Sigmoid colon (tissue), 6 donors: ENCODE measurements at regions not wholly inside any gene's neighbourhood (a gene's known extent, or its start where the extent isn't known, plus 50 kb on each side); places are given as distances from the start of the nearest gene placed in this dataset.
"Not testable (repeated sequence)": the region's sequence is repeated elsewhere in the genome, so short reads cannot be mapped to it uniquely, and the experiment has no call there.

ENCODE experiments used
- DNase-seq: peaks from one replicate; pipeline ENCODE4 v3.0.0-alpha.2; 2019
- H3K27ac ChIP-seq, 4 donors: fragments of 200-600 bp; sonication (generic); one replicate each; pipeline ENCODE4 v1.5.1; 2016 to 2019; ENCODE audit warnings: mild to moderate bottlenecking in 1 of 4
- H3K27me3 ChIP-seq, 3 donors: fragments of 200-600 bp; sonication (generic); one replicate each; pipeline ENCODE4 v1.5.1; 2019; ENCODE audit warnings: mild to moderate bottlenecking in 1 of 3
- H3K36me3 ChIP-seq, 4 donors: fragments of 200-600 bp; sonication (generic); one replicate each; pipeline ENCODE4 v1.5.1; 2016 to 2019
- H3K4me1 ChIP-seq, 4 donors: fragments of 200-600 bp; sonication (generic); one replicate each; pipeline ENCODE4 v1.5.1; 2017 to 2019
- H3K4me3 ChIP-seq, 4 donors: fragments of 200-600 bp; sonication (generic); one replicate each; pipeline ENCODE4 v1.5.1; 2017 to 2019; ENCODE audit warnings: mild to moderate bottlenecking in 2 of 4, moderate library complexity in 1 of 4
- H3K9me3 ChIP-seq, 4 donors: fragments of 200-600 bp in 3 of 4; sonication (generic) in 3 of 4; one replicate each; pipeline versions ENCODE4 v1.5.1 to v1.6.1; 2013 to 2019
- EP300 ChIP-seq, 4 donors: sonication (generic); formaldehyde crosslinking; IDR thresholded peaks; one replicate each; pipeline ENCODE4 v1.6.1; 2017; ENCODE audit warnings: antibody characterized with exemption in 4 of 4
- POLR2A ChIP-seq, 2 donors: fragments of 450-650 bp; IDR thresholded peaks; one replicate each; pipeline ENCODE4 v1.6.1; 2016; ENCODE audit warnings: antibody characterized with exemption in 2 of 2, mild to moderate bottlenecking in 2 of 2, moderate library complexity in 2 of 2
- POLR2AphosphoS5 ChIP-seq, 4 donors: sonication (generic); formaldehyde crosslinking; IDR thresholded peaks; one replicate each; pipeline ENCODE4 v1.6.1; 2017; ENCODE audit warnings: antibody characterized with exemption in 4 of 4
- WGBS, 2 donors: extraction: QIAGEN DNeasy Blood & Tissue Kit; methylation state at CpG; one replicate each; pipeline ENCODE4 v1.1.7; 2013; 5-methylcytosine and 5-hydroxymethylcytosine counted together
- intact Hi-C: fragments of 100-400 bp; cut with DNase I; formaldehyde crosslinking; loops from one replicate; pipeline ENCODE4 v1.15.1; 2023
- TF ChIP-seq, protein P1 (sequence below), 4 experiments: fragments of 450-650 bp in 3 of 4; fragments of 200-600 bp in 1 of 4; IDR thresholded peaks; one replicate each; pipeline ENCODE4 v1.5.1; 2016 to 2019; ENCODE audit warnings: antibody characterized with exemption in 4 of 4, mild to moderate bottlenecking in 3 of 4, moderate library complexity in 2 of 4
- donor health status: healthy with polysubstance abuse.
- donor health status: healthy.

DNA sequence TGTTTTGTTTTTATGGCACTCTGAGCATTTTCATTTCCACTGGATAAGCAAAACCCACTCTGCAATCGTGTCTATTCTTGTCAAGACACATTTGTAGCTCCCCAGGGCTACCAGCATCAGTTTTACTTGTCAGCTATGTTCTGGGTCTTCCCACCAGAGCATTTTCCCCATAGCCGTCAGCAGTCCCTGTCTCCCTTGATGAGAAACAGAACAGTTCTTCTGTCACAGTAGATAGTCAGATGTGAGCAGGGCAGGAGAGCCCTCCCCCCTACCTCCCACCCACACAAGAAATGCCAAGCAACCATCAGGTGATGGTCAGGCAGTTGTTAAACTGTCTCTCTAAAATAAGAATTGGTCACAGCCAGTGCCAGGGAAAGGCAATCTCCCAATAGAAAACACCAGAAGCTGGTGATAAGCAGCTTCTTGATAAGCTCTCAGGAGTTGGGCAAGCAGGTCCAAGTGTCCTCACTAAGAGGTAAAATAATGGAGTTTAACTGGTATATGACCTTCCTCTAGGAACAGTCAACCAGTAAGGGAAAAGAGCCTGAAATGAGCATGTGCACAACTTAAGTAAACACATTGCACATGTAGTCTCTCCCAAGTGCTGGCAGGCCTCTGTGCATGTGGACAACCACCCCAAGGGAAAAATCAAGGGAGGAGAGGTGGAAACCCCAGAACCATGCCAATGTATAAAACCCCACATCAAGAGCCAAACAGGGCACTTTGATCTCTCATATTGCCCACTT lies 208.2 kb downstream of the S1PR1 start:
- intact Hi-C loops: no loop called here
- TF ChIP-seq EP300 (IDR thresholded peaks at IDR 0.05): no peak
- no peak for TF ChIP-seq POLR2AphosphoS5 (IDR thresholded peaks at IDR 0.05)
- TF ChIP-seq, protein P1, sequence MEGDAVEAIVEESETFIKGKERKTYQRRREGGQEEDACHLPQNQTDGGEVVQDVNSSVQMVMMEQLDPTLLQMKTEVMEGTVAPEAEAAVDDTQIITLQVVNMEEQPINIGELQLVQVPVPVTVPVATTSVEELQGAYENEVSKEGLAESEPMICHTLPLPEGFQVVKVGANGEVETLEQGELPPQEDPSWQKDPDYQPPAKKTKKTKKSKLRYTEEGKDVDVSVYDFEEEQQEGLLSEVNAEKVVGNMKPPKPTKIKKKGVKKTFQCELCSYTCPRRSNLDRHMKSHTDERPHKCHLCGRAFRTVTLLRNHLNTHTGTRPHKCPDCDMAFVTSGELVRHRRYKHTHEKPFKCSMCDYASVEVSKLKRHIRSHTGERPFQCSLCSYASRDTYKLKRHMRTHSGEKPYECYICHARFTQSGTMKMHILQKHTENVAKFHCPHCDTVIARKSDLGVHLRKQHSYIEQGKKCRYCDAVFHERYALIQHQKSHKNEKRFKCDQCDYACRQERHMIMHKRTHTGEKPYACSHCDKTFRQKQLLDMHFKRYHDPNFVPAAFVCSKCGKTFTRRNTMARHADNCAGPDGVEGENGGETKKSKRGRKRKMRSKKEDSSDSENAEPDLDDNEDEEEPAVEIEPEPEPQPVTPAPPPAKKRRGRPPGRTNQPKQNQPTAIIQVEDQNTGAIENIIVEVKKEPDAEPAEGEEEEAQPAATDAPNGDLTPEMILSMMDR (IDR thresholded peaks at IDR 0.05): no peak
- TF ChIP-seq POLR2A (IDR thresholded peaks at IDR 0.05): no peak
- Histone ChIP-seq H3K27me3 (no peaks in the 10 kb centered on the region), H3K4me1 (no peaks in the 10 kb centered on the region), H3K4me3 (no peak overlapping the region), H3K27ac (no peak overlapping the region), H3K36me3 (no peaks in the 10 kb centered on the region), H3K9me3 (no peaks in the 10 kb centered on the region)
- no peak for DNase-seq
- whole genome bisulfite sequencing, 2 donors: 52 to 66% methylated on average over 2 of the region's 2 CpGs

DNA sequence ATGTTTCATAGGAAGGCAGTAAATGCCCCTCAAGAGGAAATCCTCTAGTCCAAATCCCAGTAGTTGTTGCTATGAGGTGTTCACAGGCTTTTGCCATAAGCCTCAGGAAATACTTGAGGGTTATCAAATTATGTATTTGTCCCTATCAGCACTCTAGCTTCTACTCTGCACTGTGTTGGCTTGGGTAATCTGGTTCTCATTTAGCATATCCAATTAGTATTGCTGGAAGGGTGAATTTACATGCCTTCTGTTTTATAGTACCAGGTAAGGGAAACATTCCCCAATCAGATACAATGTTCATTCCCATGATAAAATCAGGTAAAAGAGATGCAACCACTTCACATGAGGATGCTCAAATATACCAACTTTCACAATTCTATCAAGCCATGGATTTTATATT lies 211.2 kb downstream of the S1PR1 start:
- intact Hi-C loops: no loop called here

DNA sequence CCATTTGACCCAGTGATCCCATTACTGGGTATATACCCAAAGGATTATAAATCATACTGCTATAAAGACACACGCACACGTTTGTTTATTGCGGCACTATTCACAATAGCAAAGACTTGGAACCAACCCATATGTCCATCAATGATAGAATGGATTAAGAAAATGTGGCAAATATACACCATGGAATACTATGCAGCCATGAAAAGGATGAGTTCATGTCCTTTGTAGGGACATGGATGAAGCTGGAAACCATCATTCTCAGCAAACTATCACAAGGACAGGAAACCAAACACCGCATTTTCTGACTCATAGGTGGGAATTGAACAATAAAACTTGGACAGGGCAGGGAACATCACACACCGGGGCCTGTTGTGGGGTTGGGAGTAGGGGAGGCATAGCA lies 213.9 kb downstream of the S1PR1 start:
- intact Hi-C loops, H3K4me1 ChIP-seq, H3K27me3 ChIP-seq, H3K36me3 ChIP-seq, DNase-seq, H3K4me3 ChIP-seq, H3K9me3 ChIP-seq, H3K27ac ChIP-seq: not testable (repeated sequence)
- 86 to 96% methylated on average over 5 of the region's 5 CpGs for WGBS, 2 donors

More for the DNA sequence above, 211.2 kb downstream of the S1PR1 start:
- DNase-seq: no peak
- H3K4me1 ChIP-seq: no peaks in the 10 kb centered on the region
- H3K36me3 ChIP-seq: no peaks in the 10 kb centered on the region
- TF ChIP-seq, protein P1 (IDR thresholded peaks at IDR 0.05): no peak
- no peak for TF ChIP-seq POLR2A (IDR thresholded peaks at IDR 0.05)
- TF ChIP-seq EP300 (IDR thresholded peaks at IDR 0.05): no peak
- no peak overlapping the region for H3K4me3 ChIP-seq
- H3K27me3 ChIP-seq: no peaks in the 10 kb centered on the region
- H3K27ac ChIP-seq: no peak overlapping the region
- H3K9me3 ChIP-seq: no peaks in the 10 kb centered on the region

DNA sequence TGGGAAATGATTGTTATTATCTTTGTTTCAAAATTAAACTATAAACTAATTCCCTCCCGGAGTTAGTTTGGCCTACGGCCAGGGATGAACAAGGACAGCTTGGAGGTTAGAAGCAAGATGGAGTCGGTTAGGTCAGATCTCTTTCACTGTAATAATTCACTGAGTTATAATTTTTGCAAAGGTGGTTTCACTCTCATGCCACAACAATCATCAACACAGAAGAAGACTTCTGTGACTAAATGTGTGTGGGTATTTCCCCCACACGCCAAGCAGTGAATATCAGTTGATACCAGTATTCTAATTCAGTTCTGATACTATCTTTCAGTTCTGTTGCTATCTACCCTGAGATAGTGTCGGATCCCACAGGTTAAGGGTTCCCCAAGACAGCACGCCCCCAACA lies 215.1 kb downstream of the S1PR1 start:
- no peaks in the 10 kb centered on the region for H3K36me3 ChIP-seq
- no peaks in the 10 kb centered on the region for H3K9me3 ChIP-seq
- no peaks in the 10 kb centered on the region for H3K27me3 ChIP-seq
- TF ChIP-seq POLR2AphosphoS5 (IDR thresholded peaks at IDR 0.05): no peak
- no peak for TF ChIP-seq POLR2A (IDR thresholded peaks at IDR 0.05)
- no peak for TF ChIP-seq EP300 (IDR thresholded peaks at IDR 0.05)
- TF ChIP-seq, protein P1 (IDR thresholded peaks at IDR 0.05): no peak
- 68% methylated on average over 6 of the region's 6 CpGs for WGBS, 2 donors
- no peak overlapping the region for H3K27ac ChIP-seq
- H3K4me3 ChIP-seq: no peak overlapping the region
- DNase-seq: no peak
- H3K4me1 ChIP-seq: no peaks in the 10 kb centered on the region
- intact Hi-C loops: no loop called here

DNA sequence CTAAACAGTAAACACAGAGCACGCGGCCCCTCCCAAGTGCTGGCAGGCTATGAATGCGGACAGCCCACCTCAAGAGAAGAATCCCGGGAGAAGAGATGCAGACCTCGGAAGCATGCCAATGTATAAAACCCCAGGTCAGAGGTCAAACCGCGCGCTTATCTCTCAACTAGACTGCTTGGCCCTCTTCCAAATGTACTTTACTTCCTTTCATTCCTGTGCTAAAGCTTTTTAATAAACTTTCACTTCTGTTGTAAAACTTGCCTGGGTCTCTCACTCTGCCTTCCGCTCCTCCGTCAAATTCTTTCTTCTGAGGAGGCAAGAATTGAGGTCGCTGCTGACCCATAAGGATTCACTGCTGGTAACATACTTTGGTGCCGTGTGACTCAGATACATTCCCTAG lies 216.0 kb downstream of the S1PR1 start:
- TF ChIP-seq EP300 (IDR thresholded peaks at IDR 0.05) (no peak), POLR2A (IDR thresholded peaks at IDR 0.05) (no peak), POLR2AphosphoS5 (IDR thresholded peaks at IDR 0.05) (no peak)
- TF ChIP-seq, protein P1 (IDR thresholded peaks at IDR 0.05): no peak
- no peaks in the 10 kb centered on the region for H3K9me3 ChIP-seq

More for the DNA sequence above, 216.0 kb downstream of the S1PR1 start:
- no peaks in the 10 kb centered on the region for H3K27me3 ChIP-seq
- H3K27ac ChIP-seq: no peak overlapping the region
- no peak for DNase-seq
- no peaks in the 10 kb centered on the region for H3K36me3 ChIP-seq
- H3K4me1 ChIP-seq: no peaks in the 10 kb centered on the region
- no peak overlapping the region for H3K4me3 ChIP-seq
- WGBS, 2 donors: 55 to 72% methylated on average over 12 of the region's 12 CpGs
- intact Hi-C loops: no loop called here
